ENCODE measurements at regions not wholly inside any gene's neighbourhood (a gene's known extent, or its start where the extent isn't known, plus 50 kb on each side); places are given as distances from the start of the nearest gene placed in this dataset.

DNA sequence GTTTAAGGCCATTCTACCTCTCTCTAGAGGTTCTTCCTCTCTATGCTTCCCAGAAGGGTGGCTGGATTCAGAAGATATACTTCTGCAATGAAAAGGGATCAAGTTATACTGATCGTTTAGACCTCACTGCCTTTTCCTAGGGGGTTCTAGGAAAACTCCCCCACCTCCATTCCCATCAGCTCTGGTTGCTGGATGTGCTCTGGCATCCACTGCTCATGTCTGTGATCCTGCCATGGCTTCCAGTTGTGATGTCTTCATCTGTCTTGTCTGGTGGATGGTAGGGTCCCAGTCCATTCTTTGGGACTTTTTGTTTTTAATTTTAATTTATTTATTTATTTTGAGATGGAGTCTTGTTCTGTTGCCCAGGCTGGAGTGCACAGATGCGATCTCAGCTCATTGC, 118.4 kb downstream of the BTBD3 start:
- Histone ChIP-seq H3K4me3 (no peak overlapping the region), H3K4me1 (peaks cover 0 to 6% (median 0%) of the 10 kb centered on the region in 6 donors), H3K9me3 (no peaks in the 10 kb centered on the region), H3K36me3 (no peaks in the 10 kb centered on the region), H3K27ac (no peak overlapping the region), H3K27me3 (replicated peaks in 1 of 7) (no peaks in the 10 kb centered on the region)
- no peak for DNase-seq
- 81 to 96% (median 89%) methylated on average over 2 of the region's 2 CpGs for WGBS, 5 donors
- intact Hi-C loops (cut with DNase I; ENCODE audit: low total_unique reads): no loop called here
- TF ChIP-seq POLR2AphosphoS5 (IDR thresholded peaks at IDR 0.05): no peak
- TF ChIP-seq POLR2A (IDR thresholded peaks at IDR 0.05): no peak
- TF ChIP-seq, protein P1, sequence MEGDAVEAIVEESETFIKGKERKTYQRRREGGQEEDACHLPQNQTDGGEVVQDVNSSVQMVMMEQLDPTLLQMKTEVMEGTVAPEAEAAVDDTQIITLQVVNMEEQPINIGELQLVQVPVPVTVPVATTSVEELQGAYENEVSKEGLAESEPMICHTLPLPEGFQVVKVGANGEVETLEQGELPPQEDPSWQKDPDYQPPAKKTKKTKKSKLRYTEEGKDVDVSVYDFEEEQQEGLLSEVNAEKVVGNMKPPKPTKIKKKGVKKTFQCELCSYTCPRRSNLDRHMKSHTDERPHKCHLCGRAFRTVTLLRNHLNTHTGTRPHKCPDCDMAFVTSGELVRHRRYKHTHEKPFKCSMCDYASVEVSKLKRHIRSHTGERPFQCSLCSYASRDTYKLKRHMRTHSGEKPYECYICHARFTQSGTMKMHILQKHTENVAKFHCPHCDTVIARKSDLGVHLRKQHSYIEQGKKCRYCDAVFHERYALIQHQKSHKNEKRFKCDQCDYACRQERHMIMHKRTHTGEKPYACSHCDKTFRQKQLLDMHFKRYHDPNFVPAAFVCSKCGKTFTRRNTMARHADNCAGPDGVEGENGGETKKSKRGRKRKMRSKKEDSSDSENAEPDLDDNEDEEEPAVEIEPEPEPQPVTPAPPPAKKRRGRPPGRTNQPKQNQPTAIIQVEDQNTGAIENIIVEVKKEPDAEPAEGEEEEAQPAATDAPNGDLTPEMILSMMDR (IDR thresholded peaks at IDR 0.05 in 8 of 11, conservative IDR thresholded peaks at IDR 0.05 in 3 of 11): no peak

DNA sequence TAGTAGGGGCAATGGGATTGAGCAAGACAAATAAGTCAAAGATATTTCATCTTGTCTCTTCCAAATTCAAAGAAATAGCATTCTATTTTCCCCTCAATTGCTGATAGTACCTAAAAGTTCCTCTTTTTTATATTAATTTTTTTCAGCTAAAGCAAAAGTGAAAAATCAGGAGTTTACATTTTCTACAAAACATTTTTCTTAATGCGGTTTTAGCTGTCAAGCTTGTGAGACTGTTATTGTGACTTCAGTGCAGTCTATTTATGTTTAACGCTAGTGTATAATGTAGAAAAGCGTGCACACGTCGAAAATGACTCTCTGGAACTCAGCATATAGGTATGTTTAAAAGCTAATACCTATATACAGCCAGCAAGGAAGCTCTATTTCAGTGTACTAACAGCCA, 119.8 kb downstream of the BTBD3 start:
- no peaks in the 10 kb centered on the region for H3K27me3 ChIP-seq (replicated peaks in 1 of 7)
- H3K4me3 ChIP-seq: no peak overlapping the region
- no peak overlapping the region for H3K27ac ChIP-seq
- TF ChIP-seq POLR2AphosphoS5 (IDR thresholded peaks at IDR 0.05) (no peak), POLR2A (IDR thresholded peaks at IDR 0.05) (no peak)
- TF ChIP-seq, protein P1 (IDR thresholded peaks at IDR 0.05 in 8 of 11, conservative IDR thresholded peaks at IDR 0.05 in 3 of 11): no peak
- no peaks in the 10 kb centered on the region for H3K9me3 ChIP-seq
- no peaks in the 10 kb centered on the region for H3K36me3 ChIP-seq
- intact Hi-C loops (cut with DNase I; ENCODE audit: low total_unique reads): no loop called here
- WGBS, 5 donors: 27 to 60% (median 28%) methylated on average over 5 of the region's 5 CpGs
- H3K4me1 ChIP-seq: peaks cover 0 to 6% (median 0%) of the 10 kb centered on the region in 6 donors
- DNase-seq: no peak

DNA sequence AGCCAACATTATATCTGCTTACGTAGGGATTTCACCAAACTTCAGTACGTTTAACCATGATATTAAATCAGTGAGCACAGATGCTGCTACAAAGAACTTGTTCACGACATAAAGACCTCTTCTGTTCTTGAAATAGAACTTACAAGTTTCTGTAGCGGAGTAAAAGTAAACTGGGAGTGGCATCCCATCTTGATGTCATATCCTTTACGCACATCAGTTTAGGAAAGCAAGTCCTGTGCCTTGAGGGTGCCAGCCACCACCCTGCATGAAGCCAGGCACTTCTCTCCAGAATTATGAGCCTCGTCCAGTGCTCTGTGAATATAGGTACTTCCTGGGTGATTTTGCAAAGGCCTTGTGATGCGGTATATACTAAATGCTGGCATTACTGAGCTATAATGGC, 122.6 kb downstream of the BTBD3 start:
- Histone ChIP-seq H3K36me3 (no peaks in the 10 kb centered on the region), H3K4me1 (peaks cover 0 to 6% (median 0%) of the 10 kb centered on the region in 6 donors), H3K9me3 (no peaks in the 10 kb centered on the region), H3K4me3 (no peak overlapping the region), H3K27me3 (replicated peaks in 1 of 7) (no peaks in the 10 kb centered on the region), H3K27ac (no peak overlapping the region)
- 87 to 93% (median 90%) methylated on average over 7 of the region's 7 CpGs for WGBS, 5 donors
- no peak for DNase-seq
- intact Hi-C loops (cut with DNase I; ENCODE audit: low total_unique reads): no loop called here
- TF ChIP-seq POLR2AphosphoS5 (IDR thresholded peaks at IDR 0.05): no peak
- TF ChIP-seq, protein P1 (IDR thresholded peaks at IDR 0.05 in 8 of 11, conservative IDR thresholded peaks at IDR 0.05 in 3 of 11): no peak

DNA sequence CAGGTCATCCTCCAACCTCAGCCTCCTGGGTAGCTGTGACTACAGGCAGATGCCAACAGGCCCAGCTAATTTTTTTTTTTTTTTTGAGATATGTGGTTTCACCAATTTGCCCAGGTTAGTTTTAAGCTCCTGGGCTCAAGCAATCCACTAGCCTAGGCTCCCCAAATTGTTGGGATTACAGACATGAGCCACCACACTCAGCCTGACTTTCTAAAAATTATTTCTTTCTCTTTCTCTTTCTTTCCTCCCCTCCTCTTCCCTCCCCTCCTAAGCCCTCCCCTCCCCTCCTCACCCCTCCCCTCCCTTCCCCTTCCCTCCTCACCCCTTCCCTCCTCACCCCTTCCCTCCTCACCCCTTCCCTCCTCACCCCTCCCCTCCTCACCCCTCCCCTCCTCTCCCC, 127.3 kb downstream of the BTBD3 start:
- no peak overlapping the region for H3K4me3 ChIP-seq
- no peaks in the 10 kb centered on the region for H3K36me3 ChIP-seq
- H3K4me1 ChIP-seq: no peaks in the 10 kb centered on the region
- intact Hi-C loops (cut with DNase I; ENCODE audit: low total_unique reads): no loop called here
- H3K9me3 ChIP-seq: no peaks in the 10 kb centered on the region
- DNase-seq: no peak
- no peak for TF ChIP-seq POLR2A (IDR thresholded peaks at IDR 0.05)
- no peak for TF ChIP-seq POLR2AphosphoS5 (IDR thresholded peaks at IDR 0.05)
- TF ChIP-seq, protein P1 (IDR thresholded peaks at IDR 0.05 in 8 of 11, conservative IDR thresholded peaks at IDR 0.05 in 3 of 11): no peak
- H3K27me3 ChIP-seq (replicated peaks in 1 of 7): no peaks in the 10 kb centered on the region
- no peak overlapping the region for H3K27ac ChIP-seq
